ENCODE measurements at regions not wholly inside any gene's neighbourhood (a gene's known extent, or its start where the extent isn't known, plus 50 kb on each side); places are given as distances from the start of the nearest gene placed in this dataset.

DNA sequence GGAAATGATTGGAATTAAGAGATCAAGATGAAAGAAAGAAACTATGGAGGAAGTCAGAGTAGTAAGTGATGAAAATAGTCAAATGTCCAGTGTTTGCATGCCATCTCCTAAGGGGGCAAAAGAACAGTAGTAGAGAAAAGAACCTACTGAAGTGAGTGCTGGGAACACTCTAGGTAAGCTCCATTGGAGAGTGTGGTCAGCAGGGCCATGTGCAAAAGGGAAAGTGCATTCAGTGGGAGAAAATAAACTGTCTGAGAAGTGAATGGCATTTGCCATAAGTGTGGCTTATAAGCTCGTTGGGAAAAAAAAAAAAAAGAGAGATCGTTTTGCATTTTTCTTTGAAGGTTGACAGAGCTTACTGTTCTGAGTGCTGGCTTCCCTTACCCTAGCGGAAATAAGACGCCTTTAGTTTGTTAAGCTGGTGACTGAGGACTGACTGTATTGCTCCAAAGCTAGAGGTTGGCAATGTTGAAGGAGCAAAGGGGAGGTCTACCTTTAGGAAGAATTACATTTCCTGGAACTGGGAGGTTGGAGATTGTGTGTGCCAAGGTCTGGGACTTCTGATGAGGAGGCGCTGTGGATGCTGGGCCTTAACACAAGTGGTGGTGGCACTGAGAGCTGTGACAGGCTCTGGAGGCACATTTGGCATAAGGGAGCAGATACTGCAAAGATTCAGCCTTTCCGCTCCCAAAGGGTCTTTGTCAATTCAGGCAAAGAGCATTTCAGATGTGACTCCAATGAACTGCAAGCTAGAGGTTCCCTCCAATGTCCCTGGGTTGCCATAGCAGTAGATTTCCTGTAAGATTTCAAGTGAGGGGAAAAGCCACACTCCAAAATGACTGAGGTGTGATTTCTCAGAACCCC, 287.8 kb upstream of the SATB1 start:
- dilution Hi-C loops (cut with HindIII; ENCODE audit: low sequenced_read_pairs, unreplicated experiment), result no loop called here
- H2AK9ac ChIP-seq (replicated peaks; ENCODE audit: low read depth, low read length, poor library complexity), result no peak overlapping the region
- no peak overlapping the region for H3K14ac ChIP-seq (replicated peaks; ENCODE audit: low read depth, low read length)
- no peaks in the 10 kb centered on the region for H3K9me1 ChIP-seq (ENCODE audit: insufficient read depth, low read length)
- intact Hi-C loops (cut with micrococcal nuclease), result no loop called here
- no peak overlapping the region for H2AK5ac ChIP-seq (ENCODE audit: low read depth, low read length)
- 53% methylated on average over 2 of the region's 6 CpGs; no CpG with 5 or more reads in 1 of the 2 experiments for WGBS, 2 experiments (ENCODE audit: extremely low coverage in 2 of 2, insufficient read length in 1 of 2)
- no peaks in the 10 kb centered on the region for H3K27me3 ChIP-seq (ENCODE audit: control insufficient read depth, insufficient read depth, low read length)
- no peak overlapping the region for H2BK20ac ChIP-seq (ENCODE audit: low read depth, low read length)
- peaks cover 10% of the 10 kb centered on the region for H3K9me3 ChIP-seq (ENCODE audit: control insufficient read depth, insufficient read depth, low read length)
- no peak overlapping the region for H2BK120ac ChIP-seq (ENCODE audit: low read depth, low read length)
- in situ Hi-C loops (cut with MboI; ENCODE audit: low sequenced_read_pairs), result no loop called here
- H4K20me1 ChIP-seq (ENCODE audit: insufficient read depth, low read length), result no peaks in the 10 kb centered on the region
- H3K56ac ChIP-seq (ENCODE audit: extremely low read depth, insufficient read depth, low read length), result no peak overlapping the region
- no TSS peak for BruUV-seq (replicated peaks)
- H2BK15ac ChIP-seq (ENCODE audit: low read depth, low read length), result no peak overlapping the region
- ChIA-PET CTCF (no interaction called here), POLR2A (ENCODE audit: unreplicated experiment) (no interaction called here)
- no peak for TF ChIP-seq SMC3 (IDR thresholded peaks at IDR 0.05; ENCODE audit: low read depth, low read length)
- TF ChIP-seq MAFK (IDR thresholded peaks at IDR 0.05; ENCODE audit: low read depth, low read length), result no peak
- no peak for TF ChIP-seq CHD1 (IDR thresholded peaks at IDR 0.05; ENCODE audit: low read depth, low read length)
- H3K4me2 ChIP-seq (ENCODE audit: low read depth, low read length), result no peak overlapping the region
- no peak for ATAC-seq (ENCODE audit: low read depth)
- H3K4me3 ChIP-seq (ENCODE audit: insufficient read depth, low read depth, low read length), result no peak overlapping the region
- H2BK5ac ChIP-seq (ENCODE audit: low read depth, low read length, poor library complexity, severe bottlenecking), result no peak overlapping the region
- no peak overlapping the region for H3K18ac ChIP-seq (ENCODE audit: low read depth, low read length)
- H3K4me1 ChIP-seq (ENCODE audit: control insufficient read depth, insufficient read depth, low read length), result no peaks in the 10 kb centered on the region
- no peak overlapping the region for H3K23ac ChIP-seq (ENCODE audit: low read depth, low read length)
- no peak for DNase-seq
- no peaks in the 10 kb centered on the region for H3K79me1 ChIP-seq (ENCODE audit: low read depth in 1 of 2, low read length in 2 of 2)
- no peak overlapping the region for H4K8ac ChIP-seq (ENCODE audit: low read depth in 2 of 2, low read length in 2 of 2)
- H3K9ac ChIP-seq (ENCODE audit: low read depth, low read length), result no peak overlapping the region
- H4K91ac ChIP-seq (ENCODE audit: insufficient read depth, low read depth, low read length), result no peak overlapping the region
- no peak overlapping the region for H3K4ac ChIP-seq (ENCODE audit: low read depth, low read length)
- no peaks in the 10 kb centered on the region for H3K36me3 ChIP-seq (ENCODE audit: control insufficient read depth, insufficient read depth, low read length)
- H4K5ac ChIP-seq (ENCODE audit: low read depth, low read length), result no peak overlapping the region
- H3K27ac ChIP-seq (ENCODE audit: insufficient read depth, low read length), result no peak overlapping the region
- no peak overlapping the region for H2AFZ ChIP-seq (replicated peaks; ENCODE audit: low read length, poor library complexity)
